LoVo (cell line): ENCODE measurements at regions not wholly inside any gene's neighbourhood (a gene's known extent, or its start where the extent isn't known, plus 50 kb on each side); places are given as distances from the start of the nearest gene placed in this dataset.

Source experiments
- DNase-seq: peaks from one replicate; pipeline ENCODE4 v3.0.0-alpha.2; 2016; ENCODE audit warnings: low spot score

DNA sequence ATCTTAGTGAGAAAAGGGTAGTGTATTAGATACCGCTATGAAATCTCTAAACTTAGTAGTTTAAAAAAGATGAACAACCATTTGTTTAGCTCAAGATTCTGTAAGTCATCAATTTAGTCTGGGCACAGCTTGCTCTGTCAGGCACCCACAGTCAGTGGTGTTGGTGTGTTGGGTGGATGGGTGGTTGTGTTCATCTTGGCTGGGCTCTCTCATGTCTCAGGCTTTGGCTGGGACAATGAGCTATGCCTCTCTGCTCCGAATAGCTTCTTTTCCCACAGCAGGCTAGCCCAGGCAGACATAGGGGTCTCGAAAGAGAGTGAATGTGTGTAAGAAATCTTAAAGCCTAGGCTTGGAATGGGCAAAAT, 127.0 kb upstream of the GATB start:
- DNase-seq, result no peak

DNA sequence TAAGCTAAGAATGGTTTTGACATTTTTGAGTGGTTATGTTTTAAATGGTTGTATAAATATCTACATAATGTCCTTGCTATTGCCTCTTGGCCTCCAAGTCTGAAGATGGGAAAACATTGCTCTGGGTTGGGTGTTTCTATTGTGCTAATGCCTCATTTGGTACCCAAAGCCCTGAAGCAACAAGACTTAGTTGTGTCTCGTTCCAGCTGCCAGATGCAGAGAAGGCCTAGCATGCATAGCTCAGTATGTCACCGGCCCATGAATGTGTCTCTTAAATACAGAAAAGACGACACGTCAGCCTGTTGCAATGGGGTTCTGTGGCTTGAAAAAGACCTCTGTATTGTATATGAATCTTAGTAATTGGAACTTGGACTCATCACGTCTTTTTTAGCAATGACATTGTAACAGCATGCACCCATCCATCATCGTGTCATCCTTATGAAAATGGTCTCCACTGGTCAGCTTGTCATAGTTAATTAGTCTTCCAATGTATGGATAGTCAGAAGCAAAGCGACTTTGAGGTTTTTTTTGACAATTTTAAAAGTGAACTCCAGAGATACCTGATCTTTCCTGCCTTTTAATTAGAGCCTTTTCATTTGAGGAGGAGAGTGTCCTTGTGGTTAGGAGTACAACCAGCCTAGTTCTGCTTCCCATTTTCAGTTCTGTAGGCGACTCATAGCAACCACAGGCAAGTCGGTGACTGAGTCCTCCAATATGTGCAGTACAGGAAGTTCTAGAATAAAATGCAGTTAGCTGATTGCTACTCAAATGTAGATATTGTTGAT, 126.4 kb upstream of the GATB start:
- DNase-seq, result no peak

DNA sequence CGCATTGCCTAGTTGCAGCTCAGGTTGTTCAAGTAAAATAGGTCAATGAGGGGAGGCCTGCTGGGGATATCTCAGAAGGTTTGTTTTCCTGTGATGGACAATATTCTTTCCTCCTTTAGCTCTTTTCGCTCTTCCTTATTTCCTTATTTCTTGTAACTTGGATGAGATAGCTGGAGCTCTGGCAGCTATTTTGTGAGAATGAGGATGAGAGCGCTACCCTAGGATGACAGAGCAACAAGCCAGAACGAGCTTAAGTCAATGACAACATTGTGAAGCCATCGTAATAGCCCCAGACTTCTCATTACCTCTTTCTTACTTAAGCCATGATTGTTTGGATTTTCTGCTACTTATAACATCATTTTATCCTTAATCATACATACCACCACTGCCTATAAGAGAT, 124.3 kb upstream of the GATB start:
- no peak for DNase-seq

DNA sequence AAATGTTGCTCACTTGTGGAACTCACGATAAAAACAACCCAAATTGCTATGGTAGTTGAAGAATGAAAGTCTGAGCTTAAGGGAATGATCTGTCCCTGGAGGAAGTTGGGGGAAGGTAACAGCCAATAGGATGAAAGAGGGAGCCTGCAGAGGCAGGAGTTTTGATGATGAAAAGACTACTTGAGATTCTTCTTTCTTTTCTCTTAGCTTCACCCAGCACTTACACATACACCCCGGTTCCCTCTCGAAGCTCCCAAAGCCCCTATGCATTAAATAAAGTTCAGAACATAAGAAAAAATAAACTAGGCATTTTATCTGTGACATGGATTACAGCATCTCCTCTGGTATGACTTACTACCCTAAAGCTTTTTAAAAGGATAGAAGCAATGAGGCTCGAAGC, 122.9 kb upstream of the GATB start:
- DNase-seq, result no peak

DNA sequence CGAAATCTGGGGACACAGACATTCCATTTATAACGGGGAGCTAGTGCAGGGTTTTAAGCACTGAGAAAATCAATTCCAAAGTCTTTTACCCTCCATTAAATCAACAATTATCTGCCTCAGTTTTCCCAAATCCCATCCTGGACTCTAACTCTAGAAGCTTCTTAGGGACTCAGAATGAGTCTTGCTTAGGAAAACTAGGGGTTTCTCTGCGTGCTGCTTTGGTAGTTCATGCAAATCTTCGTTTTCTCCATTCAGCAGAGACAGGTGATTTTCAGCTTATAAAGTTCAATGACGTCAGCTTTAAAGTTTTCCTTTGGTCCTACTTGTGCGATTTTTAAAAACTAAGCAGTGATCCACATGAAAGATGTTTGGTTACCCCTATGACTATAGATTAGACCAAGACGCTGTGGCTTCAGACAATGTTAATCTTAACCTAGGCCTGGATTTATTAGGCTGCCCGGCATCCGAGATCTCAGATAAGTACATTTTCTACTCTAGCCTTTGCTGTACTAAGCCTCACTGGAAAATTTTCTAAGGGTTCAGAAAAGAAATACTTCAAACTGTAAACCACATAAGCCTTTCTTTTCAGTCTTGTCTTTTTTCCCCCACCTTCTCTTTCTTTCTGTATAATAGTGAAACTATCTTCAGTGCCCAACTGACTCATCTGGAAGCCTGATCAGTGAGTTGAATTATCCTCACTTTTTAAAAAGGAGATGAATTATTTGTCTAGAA, 121.4 kb upstream of the GATB start:
- DNase-seq, result no peak

DNA sequence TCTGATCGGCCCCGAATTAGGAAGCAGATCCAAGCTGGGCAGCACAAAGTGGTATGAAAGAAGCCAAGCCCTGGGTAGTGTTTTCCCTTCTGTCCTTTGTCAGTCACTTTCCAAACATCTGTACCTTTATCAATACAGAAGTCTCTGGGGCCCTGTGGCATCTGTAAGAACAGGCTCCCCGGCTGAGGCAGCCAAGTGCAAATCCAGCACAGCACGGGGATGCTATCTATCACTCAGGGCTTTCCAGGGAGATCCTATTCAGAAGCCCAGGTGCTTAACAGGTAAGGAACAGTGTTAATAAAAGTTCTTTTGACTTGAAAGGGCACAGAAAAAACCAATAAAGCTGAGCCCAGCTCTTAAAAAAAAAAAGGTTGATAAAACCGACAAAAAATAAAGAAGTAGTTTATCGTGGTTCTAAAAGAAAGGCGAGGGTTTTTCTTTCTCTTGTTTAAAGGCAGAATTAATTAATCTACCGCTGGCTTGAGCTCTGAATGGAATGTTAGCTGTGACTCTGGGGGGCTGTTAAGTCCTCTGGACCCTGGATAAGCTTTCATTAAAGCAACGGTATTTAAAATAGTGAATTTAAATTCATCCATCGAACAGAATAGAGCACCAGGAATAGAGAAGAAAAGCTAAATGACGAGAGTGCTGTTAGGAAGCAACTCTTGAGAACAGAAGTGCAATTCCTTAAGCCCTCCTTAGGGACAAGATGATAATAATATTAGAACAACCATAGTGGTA, 119.1 kb upstream of the GATB start:
- DNase-seq, result no peak

DNA sequence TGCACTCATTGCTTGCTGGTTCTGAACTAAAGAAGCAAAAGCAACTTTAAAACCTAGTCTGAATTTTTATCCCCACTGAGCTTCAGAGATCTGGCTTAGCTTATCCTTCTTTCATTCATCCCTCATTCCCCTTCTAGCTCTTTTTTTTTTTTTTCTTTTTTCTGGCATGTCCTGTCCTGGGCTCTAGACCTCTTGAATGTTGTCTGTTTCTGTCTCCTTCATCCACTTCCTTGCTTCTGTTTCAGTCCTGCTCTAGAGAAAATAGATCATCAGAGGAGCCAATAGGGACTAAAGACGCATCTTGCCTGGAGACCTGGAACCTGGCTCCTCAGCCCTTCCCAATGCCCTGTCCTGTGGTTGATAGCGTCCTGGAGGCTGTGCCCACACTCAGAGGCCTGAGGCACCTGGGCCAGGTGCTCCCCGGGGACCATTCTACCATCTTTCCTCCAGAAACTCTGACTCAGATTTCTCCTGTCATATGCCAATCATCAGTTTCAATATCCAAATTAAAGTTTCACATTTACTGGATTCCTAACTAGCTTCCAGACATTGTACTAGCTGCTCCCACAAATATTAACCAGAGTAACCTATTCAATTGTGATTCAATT, 115.7 kb upstream of the GATB start:
- DNase-seq, result no peak

DNA sequence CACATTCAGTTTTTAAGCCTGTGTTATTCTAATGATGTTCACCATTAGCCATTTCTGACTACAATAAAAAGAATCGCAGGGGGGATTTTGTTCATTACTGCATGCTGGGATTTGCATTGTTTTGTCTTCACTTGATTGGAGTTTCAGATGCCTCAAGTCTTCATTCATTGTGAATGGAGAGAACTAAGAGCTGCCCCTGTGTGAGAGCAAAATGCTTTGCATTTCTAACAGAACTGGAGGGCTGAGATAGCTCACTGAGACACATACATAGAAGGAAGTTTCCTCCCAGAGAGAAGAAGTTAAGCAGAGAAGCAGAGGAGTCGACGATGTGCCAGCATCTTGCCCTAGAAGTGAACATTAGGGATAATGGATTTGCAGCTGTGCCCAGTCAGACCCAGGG, 113.5 kb upstream of the GATB start:
- DNase-seq, result no peak

DNA sequence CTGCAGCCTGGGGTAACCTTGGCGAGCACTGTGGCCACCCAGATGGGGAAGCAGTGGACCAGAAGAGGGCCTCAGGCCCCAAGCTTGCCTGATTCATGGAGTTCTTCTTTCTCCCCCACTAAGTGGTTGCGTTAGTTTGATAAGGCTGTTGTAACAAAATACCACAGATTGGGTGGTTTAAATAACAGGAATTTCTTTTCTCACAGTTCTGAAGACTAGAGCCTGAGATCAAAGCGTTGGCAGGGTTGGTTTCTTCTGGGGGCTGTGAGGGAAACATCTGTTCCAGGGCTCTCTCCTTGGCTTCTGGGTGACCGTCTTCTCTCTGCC, 105.7 kb upstream of the GATB start:
- no peak for DNase-seq

DNA sequence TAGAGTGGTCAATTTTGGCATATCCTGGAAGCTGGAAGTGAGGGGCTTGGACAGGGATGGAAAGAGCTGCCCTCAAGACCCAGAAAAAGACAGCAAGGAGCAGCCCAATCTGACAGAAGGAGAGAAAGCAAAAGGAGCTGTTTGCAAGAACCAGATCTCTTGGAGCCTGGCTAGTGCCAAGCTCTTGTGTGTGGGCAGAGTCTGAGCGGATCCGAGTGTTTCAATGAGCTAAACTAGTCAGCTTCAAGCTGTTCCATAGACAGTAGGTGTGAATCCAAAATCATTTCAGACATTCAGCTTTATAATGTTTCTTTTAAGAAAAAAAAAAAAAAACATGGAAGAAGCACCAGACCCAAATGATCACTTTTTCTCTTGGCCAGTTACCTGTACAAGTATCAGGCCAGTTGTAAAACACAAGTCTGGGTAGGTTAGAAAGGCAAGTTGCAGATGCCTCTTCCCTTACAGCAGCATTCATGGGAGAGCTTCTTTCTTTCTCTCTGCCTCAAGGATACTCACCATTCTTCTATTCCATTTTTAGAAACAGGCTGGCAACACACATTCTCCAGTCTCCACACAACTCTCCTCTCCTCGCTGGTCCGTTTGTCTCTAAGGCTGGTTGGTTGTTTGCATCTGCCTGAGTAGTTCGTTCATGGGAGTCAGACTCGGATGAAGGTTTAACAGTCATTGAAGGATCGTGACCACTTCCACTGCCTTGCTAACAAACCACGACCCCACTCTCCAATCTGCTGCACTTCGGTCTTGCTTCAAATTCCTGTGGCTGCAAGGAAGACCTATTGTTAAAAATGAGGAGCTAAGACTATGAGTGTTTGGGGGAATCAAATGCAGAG, 105.2 kb upstream of the GATB start:
- DNase-seq, result no peak

DNA sequence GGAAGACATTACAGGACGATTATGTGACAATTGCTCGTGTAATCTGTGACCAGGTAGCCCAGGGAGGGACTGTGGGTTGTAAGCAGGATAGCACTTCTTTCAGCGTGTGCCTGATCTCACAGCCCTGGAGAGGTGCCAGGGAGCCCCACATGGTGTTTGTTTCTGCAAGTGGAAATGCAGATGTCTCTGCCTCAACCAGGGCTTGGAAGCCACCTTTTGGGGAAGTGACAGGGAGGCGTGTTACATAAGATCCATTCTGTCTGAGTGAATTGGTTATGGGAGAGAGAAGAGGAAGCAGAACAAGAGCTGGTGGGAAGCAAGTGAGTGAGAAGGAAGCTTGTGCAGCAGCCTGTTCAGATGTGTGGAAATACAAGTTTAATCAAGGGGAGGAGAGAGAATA, 104.5 kb upstream of the GATB start:
- no peak for DNase-seq

DNA sequence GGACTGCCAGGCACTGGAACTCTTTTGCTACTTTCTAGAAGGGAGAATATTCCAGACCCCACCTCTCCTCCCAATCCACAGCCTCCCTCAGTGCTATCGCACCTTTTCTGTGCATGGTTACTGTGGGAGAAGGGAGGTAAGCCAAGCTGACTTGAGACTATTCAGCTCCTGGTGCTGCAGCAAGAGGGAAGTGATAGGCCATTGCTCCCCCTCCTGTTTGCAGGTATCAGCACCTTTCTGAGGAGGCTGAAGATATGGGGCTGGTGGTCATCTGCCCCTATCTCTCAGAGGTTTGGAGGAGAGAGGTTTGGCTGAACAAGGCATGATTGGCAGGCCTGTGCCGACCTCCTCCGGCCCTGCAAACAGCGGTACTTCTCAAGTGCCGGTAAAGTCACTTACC, 103.3 kb upstream of the GATB start:
- DNase-seq, result no peak

DNA sequence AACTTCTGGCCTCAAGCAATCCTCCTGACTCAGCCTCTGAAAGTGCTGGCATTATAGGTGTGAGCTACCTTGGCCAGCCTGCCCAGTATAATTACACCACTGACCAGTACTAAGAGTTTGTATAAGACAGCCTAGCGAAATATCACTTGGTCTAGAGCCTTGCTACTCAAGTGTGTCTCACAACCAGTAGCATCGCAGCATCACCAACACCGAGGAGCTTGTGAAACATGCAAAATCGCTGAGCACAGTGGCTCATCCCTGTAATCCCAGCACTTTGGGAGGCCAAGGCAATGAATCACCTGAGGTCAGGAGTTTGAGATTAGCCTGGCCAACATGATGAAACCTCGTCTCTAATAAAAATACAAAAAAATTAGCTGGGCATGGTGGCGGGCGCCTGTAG, 102.0 kb upstream of the GATB start:
- DNase-seq, result peak; percentile 15

DNA sequence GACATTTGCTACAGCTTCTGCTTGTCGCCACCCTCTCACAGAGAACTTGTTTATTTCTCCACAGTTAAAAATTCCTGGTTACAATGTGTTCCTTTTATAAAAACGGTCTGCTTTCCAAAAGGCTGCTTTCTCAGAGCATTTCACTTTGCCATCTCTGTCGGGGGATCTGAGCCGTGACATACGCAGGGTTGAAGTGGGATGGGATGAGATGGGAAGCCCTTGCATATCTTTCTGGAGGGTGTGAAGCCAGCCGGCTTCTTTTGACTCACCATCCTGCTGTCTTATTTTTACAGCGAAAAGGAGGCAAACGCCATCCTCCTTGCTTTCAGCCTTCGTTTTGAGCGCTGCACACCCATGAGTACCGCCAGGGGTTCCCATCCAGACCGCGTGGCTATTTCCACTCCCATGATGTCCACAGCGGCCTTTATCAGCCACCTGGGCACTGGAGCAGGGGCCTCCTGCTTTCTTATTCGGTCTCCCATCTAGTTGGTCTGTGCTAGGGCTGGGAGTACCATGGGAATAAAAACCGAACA, 99.8 kb upstream of the GATB start:
- DNase-seq, result no peak

DNA sequence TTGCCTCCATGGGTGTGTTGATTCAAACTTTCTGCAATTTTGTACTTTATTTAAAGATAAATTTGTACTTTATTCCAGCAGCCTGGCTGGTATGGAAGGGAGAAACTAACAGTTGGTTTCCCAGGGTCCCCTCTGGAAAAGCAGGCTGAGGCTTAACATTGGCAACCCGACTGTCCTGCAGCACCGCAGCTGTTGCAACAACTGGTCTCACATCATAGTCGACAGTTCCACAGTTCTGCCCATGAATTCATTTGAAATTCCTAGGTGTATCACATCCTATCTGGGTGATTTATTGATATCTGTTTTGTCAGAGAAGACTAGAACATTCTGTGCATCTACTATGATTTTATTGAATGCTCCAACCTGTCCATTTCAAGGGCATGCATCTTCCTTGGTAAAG, 98.8 kb upstream of the GATB start:
- DNase-seq, result no peak

DNA sequence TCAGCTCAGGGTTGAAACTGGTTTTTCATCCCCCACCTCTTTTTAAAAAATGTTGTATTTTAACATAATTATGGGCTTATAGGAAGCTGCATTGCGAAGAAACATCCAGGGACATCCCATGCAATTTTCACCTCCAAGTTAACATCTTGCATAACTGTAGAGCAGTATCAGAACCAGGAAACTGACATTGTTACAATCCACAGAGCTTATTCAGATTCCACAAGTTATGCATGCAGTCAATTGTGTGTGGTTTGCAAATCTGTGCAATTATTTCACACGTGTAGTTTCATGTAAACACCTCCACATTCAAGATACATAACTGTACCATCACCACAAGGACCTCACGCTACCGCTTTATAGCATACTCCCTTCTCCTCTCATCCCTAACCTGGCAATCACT, 97.5 kb upstream of the GATB start:
- no peak for DNase-seq

DNA sequence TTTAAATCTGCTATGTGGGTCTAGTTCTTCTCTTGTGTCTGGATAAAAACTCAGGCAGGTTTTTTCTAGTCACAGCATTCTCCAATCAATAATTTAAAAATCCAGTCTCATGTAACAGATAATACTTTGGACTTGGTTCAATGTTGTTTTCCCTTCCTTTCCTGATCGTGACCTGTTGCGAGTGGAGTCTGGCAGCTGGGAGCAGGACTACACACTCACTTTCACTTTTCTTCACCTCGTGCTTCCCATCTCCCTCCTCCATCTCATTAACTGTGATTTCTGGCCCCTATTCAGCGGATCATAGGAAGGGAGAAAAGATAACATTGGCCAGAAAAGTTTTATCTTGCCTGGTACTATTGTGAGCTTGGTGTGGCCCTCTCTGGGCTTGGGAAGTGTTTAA, 96.6 kb upstream of the GATB start:
- DNase-seq, result no peak

DNA sequence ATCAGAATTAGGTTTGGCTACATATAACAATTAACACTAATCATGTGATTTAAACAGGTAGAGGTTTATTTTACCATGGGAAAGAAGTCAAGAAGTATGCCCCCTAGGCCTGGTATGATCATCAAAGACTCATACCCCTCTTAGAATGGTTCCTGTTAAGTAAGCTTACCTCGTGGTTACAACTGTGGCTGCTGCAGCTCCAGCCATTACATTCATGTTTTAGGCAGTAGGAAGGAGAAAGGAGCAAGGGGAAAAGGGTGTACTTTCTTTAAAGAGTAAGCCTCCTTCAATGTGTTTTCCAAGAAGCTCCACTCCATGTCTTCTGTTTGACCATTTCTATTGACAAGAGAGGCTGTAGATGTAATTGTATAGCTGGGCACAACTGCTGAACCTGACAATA, 94.9 kb upstream of the GATB start:
- no peak for DNase-seq

DNA sequence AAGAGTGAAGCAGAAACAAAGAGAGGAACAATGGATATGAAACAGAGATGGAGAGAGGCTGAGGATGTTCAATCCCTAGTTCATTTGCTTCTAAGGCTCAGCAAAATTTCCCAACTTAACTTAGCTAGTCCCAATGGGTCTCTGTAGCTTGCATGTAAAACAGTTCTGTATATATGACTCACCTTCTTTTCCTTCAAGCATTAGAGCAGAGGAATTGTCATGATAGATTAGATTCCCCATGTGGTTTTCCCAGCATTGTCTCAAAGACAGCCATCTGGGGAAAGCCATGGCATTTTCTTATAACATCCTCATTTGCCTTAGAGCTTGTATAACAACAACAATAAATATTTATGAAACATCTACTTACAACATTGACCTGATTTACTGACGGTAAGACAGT, 93.9 kb upstream of the GATB start:
- no peak for DNase-seq

DNA sequence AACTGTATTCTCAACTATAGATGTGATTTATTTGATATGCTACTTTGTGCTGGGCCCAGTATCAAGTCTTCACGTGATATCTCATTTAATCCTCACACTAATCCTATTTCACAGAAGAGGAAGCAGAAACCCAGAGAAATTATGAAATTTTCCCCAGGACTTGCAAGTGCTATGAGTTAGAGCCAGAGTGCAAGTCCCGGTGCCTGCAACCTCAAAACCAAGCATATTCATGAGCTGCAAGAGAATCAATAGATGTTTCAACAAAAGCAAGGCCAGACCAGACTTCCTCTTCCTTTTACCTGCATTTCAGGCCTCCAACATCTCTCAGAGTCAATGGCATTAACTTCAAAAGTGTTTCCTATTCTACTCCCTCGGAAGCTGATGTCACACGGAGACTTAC, 92.2 kb upstream of the GATB start:
- no peak for DNase-seq

DNA sequence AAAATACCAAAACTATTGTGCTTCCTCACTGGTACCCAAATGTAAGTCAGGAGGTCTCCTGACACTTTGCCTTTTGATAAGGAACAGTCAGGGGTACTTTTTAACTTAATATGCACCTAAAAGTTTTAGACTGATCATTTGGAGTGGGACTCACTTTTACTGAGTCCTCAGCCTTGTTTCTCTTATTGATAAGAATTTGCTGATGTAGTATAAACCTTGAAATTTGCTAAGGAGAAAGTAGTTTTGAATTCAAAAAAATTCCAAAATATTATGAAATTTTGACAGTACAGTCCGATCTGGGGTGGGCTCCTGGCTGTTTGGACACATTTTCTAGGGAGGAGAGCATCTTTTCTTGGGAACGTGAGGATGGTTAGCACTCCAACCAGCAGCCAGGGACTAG, 91.4 kb upstream of the GATB start:
- no peak for DNase-seq

DNA sequence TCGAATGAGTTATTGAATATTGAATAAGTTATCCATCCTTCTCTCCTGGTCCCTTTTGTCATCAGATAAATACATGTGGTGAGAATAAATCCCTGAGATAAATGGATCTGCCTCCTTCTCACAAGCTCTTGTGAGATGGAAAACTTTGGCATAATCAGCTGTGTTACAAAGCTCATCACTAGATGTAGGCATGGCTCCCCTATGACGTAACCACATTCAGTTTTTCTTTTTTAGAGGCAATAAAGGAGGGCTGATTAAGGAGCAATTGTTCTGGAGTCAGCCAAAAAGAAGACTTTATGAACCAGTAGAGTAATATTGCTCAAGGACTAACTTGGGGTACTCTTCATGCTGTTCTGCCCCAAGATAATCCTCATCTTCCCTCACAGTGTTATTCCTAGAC, 90.5 kb upstream of the GATB start:
- DNase-seq, result no peak
